H1 (cell line): ENCODE measurements at regions not wholly inside any gene's neighbourhood (a gene's known extent, or its start where the extent isn't known, plus 50 kb on each side); places are given as distances from the start of the nearest gene placed in this dataset.

Source experiments
- BCL11A ChIP-seq, 2 experiments: IDR thresholded peaks; one replicate each; pipeline ENCODE4 v1.6.1; 2011; ENCODE audit warnings: low read depth in 2 of 2, low read length in 2 of 2, mild to moderate bottlenecking in 2 of 2
- CEBPB ChIP-seq: IDR thresholded peaks from 2 replicates; pipeline ENCODE4 v1.6.1; 2012; ENCODE audit warnings: low read depth, low read length
- EGR1 ChIP-seq: IDR thresholded peaks from 2 replicates; pipeline ENCODE4 v1.6.1; 2011; ENCODE audit warnings: low read depth, low read length, borderline replicate concordance
- EZH2 ChIP-seq: fragments of 200-600 bp; sonication (generic); IDR thresholded peaks from 2 replicates; pipeline ENCODE4 v1.7.1; 2012; ENCODE audit warnings: low read depth, mild to moderate bottlenecking, moderate library complexity, low read length, inconsistent platforms; ENCODE audit not compliant: severe bottlenecking
- POLR2A ChIP-seq, 2 experiments: IDR thresholded peaks; 1 replicate in 1 of 2; 2 replicates in 1 of 2; pipeline ENCODE4 v1.6.1; 2011; ENCODE audit warnings: low read depth in 2 of 2, low read length in 2 of 2, mild to moderate bottlenecking in 2 of 2; ENCODE audit errors: control extremely low read depth in 1 of 2
- POLR2AphosphoS5 ChIP-seq: IDR thresholded peaks from 2 replicates; pipeline ENCODE4 v1.6.1; 2011; ENCODE audit warnings: low read depth, low read length
- POU5F1 ChIP-seq: IDR thresholded peaks from 2 replicates; pipeline ENCODE4 v1.6.1; 2011; ENCODE audit warnings: low read depth, mild to moderate bottlenecking, low read length, moderate library complexity
- RXRA ChIP-seq: IDR thresholded peaks from 2 replicates; pipeline ENCODE4 v1.6.1; 2011; ENCODE audit warnings: low read depth, mild to moderate bottlenecking, low read length, moderate library complexity; ENCODE audit not compliant: insufficient read depth
- SRF ChIP-seq: IDR thresholded peaks from 2 replicates; pipeline ENCODE4 v1.6.1; 2011; ENCODE audit warnings: mild to moderate bottlenecking, low read depth, low read length, moderate library complexity
- SUZ12 ChIP-seq: fragments of 200-600 bp; sonication (generic); IDR thresholded peaks from 2 replicates; pipeline ENCODE4 v1.6.1; 2012; ENCODE audit warnings: mild to moderate bottlenecking, inconsistent platforms, low read length, moderate library complexity, mixed read lengths
- ZNF274 ChIP-seq: IDR thresholded peaks from 2 replicates; pipeline ENCODE4 v1.7.0; 2012; ENCODE audit warnings: low read length, borderline replicate concordance; ENCODE audit errors: extremely low read depth
- TF ChIP-seq, protein P1 (sequence below), 3 experiments: IDR thresholded peaks; 1 replicate in 2 of 3; 2 replicates in 1 of 3; pipeline versions ENCODE4 v1.5.1 to v1.6.1; 2011; ENCODE audit warnings: low read length in 3 of 3, mild to moderate bottlenecking in 3 of 3, inconsistent platforms in 2 of 3, low read depth in 1 of 3, moderate library complexity in 1 of 3; ENCODE audit not compliant: insufficient read depth in 1 of 3; ENCODE audit errors: control extremely low read depth in 1 of 3
- TF ChIP-seq, protein P2 (sequence below): IDR thresholded peaks from 2 replicates; pipeline ENCODE4 v1.6.1; 2011; ENCODE audit warnings: low read length, improper control_type of control experiment

DNA sequence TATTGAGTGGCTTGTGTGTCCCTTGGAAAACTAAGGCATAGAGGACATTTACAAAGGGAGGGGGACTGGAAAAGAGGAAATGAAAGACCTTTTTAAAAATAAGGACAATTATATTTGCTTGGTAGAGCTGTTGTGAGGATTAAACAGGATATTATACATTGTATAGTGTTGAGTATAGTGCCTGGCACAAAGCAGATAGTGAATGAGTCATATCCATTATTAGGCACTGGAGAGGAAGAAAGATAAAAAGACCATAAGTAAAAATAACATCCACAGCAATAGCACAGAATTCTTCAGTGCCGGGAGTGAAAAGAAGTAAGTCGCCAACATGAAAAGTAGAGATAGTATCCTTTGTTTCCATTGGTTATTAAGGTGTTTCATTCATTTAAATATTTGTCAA is 623.3 kb downstream of the PDCD6IP start:
- TF ChIP-seq POLR2A (IDR thresholded peaks at IDR 0.05; ENCODE audit: control extremely low read depth in 1 of 2, low read depth in 2 of 2, low read length in 2 of 2) (no peak), EZH2 (no peak), SUZ12 (no peak), EGR1 (no peak), POLR2AphosphoS5 (no peak), BCL11A (IDR thresholded peaks at IDR 0.05; ENCODE audit: low read depth in 2 of 2, low read length in 2 of 2) (no peak), RXRA (no peak), ZNF274 (no peak), CEBPB (no peak), SRF (no peak), POU5F1 (no peak)
- TF ChIP-seq, protein P1, sequence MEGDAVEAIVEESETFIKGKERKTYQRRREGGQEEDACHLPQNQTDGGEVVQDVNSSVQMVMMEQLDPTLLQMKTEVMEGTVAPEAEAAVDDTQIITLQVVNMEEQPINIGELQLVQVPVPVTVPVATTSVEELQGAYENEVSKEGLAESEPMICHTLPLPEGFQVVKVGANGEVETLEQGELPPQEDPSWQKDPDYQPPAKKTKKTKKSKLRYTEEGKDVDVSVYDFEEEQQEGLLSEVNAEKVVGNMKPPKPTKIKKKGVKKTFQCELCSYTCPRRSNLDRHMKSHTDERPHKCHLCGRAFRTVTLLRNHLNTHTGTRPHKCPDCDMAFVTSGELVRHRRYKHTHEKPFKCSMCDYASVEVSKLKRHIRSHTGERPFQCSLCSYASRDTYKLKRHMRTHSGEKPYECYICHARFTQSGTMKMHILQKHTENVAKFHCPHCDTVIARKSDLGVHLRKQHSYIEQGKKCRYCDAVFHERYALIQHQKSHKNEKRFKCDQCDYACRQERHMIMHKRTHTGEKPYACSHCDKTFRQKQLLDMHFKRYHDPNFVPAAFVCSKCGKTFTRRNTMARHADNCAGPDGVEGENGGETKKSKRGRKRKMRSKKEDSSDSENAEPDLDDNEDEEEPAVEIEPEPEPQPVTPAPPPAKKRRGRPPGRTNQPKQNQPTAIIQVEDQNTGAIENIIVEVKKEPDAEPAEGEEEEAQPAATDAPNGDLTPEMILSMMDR (IDR thresholded peaks at IDR 0.05; ENCODE audit: control extremely low read depth in 1 of 3, insufficient read depth in 1 of 3, low read depth in 1 of 3, low read length in 3 of 3): no peak
- TF ChIP-seq, protein P2, sequence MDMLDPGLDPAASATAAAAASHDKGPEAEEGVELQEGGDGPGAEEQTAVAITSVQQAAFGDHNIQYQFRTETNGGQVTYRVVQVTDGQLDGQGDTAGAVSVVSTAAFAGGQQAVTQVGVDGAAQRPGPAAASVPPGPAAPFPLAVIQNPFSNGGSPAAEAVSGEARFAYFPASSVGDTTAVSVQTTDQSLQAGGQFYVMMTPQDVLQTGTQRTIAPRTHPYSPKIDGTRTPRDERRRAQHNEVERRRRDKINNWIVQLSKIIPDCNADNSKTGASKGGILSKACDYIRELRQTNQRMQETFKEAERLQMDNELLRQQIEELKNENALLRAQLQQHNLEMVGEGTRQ: no peak
